ENCODE measurements at regions not wholly inside any gene's neighbourhood (a gene's known extent, or its start where the extent isn't known, plus 50 kb on each side); places are given as distances from the start of the nearest gene placed in this dataset.

DNA sequence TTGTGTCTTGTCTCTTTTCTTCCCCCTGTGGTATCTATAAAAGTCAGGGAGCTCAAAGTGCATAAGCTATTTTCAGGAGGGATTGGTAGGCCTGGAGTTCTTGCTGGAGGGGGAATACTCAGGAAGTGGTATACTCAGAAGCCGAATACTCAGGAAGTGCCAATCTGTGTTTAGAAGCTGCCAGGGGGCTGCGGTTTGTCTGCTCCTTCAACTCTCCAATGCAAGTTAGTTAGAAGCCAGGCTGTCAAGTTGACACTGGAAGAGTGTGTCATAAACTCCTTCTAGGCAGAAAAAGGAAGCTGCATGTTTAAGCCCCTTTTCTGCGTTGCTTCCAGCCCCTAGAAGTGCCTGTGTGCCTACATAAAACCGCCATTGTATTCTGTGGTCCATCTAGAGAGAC, 366.5 kb downstream of the TAF11L14 start:
- TF ChIP-seq, protein P1, sequence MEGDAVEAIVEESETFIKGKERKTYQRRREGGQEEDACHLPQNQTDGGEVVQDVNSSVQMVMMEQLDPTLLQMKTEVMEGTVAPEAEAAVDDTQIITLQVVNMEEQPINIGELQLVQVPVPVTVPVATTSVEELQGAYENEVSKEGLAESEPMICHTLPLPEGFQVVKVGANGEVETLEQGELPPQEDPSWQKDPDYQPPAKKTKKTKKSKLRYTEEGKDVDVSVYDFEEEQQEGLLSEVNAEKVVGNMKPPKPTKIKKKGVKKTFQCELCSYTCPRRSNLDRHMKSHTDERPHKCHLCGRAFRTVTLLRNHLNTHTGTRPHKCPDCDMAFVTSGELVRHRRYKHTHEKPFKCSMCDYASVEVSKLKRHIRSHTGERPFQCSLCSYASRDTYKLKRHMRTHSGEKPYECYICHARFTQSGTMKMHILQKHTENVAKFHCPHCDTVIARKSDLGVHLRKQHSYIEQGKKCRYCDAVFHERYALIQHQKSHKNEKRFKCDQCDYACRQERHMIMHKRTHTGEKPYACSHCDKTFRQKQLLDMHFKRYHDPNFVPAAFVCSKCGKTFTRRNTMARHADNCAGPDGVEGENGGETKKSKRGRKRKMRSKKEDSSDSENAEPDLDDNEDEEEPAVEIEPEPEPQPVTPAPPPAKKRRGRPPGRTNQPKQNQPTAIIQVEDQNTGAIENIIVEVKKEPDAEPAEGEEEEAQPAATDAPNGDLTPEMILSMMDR (IDR thresholded peaks at IDR 0.05; ENCODE audit: low read depth, low read length, poor library complexity, severe bottlenecking): no peak
- TF ChIP-seq EZH2phosphoT487 (IDR thresholded peaks at IDR 0.05; ENCODE audit: borderline replicate concordance, low read length): no peak
